Renal cortical epithelial cell (primary cell): ENCODE measurements at regions not wholly inside any gene's neighbourhood (a gene's known extent, or its start where the extent isn't known, plus 50 kb on each side); places are given as distances from the start of the nearest gene placed in this dataset.
"Not testable (repeated sequence)": the region's sequence is repeated elsewhere in the genome, so short reads cannot be mapped to it uniquely, and the experiment has no call there.

ENCODE experiments used
- DNase-seq: peaks from one replicate; pipeline ENCODE4 v3.0.0-alpha.2; 2011; ENCODE audit warnings: low read depth

- no peak for DNase-seq
These were observed 51.0 kb upstream of the PRB2 start for GRCh38 chr12:11446372-11446771.

GRCh38 chr12:11457996-11458645 is 62.8 kb upstream of the PRB2 start:
- peak; percentile 75 for DNase-seq

GRCh38 chr12:11460343-11461023 is 65.1 kb upstream of the PRB2 start:
- peak; percentile 25 for DNase-seq

- no peak for DNase-seq
These were observed 66.1 kb upstream of the PRB2 start for GRCh38 chr12:11461433-11461832.

- no peak for DNase-seq
These were observed 81.7 kb upstream of the PRB2 start for GRCh38 chr12:11477110-11477509.

- peak; percentile 64 for DNase-seq
These were observed 87.6 kb upstream of the PRB2 start for GRCh38 chr12:11482955-11483354.

GRCh38 chr12:11486623-11487444 is 91.5 kb upstream of the PRB2 start:
- peak; percentile 80 for DNase-seq

- no peak for DNase-seq
These were observed 100.9 kb upstream of the PRB2 start for GRCh38 chr12:11496157-11496851.

GRCh38 chr12:11497438-11497837 is 102.1 kb upstream of the PRB2 start:
- no peak for DNase-seq

GRCh38 chr12:11497995-11498394 is 102.6 kb upstream of the PRB2 start:
- DNase-seq, result peak; percentile 15

- DNase-seq, result not testable (repeated sequence)
These were observed 103.2 kb upstream of the PRB2 start for GRCh38 chr12:11498574-11498973.

GRCh38 chr12:11499806-11500187 is 104.4 kb upstream of the PRB2 start:
- no peak for DNase-seq

- DNase-seq, result peak; percentile 42
These were observed 105.0 kb upstream of the PRB2 start for GRCh38 chr12:11500188-11500860.

- DNase-seq, result no peak
These were observed 105.5 kb upstream of the PRB2 start for GRCh38 chr12:11500861-11501230.

- DNase-seq, result peak; percentile 88
These were observed 113.3 kb upstream of the PRB2 start for GRCh38 chr12:11508699-11509098.

GRCh38 chr12:11509326-11509725 is 114.0 kb upstream of the PRB2 start:
- no peak for DNase-seq

- no peak for DNase-seq
These were observed 115.3 kb upstream of the PRB2 start for GRCh38 chr12:11510671-11511070.

GRCh38 chr12:11513288-11513687 is 117.9 kb upstream of the PRB2 start:
- DNase-seq, result no peak

GRCh38 chr12:11517080-11517479 is 121.7 kb upstream of the PRB2 start:
- DNase-seq, result no peak

GRCh38 chr12:11524446-11524845 is 125.0 kb upstream of the ETV6 start:
- DNase-seq, result no peak

- no peak for DNase-seq
These were observed 115.4 kb upstream of the ETV6 start for GRCh38 chr12:11534064-11534463.

GRCh38 chr12:11535127-11535526 is 114.3 kb upstream of the ETV6 start:
- no peak for DNase-seq
